GM21786 (cell line): ENCODE measurements at regions not wholly inside any gene's neighbourhood (a gene's known extent, or its start where the extent isn't known, plus 50 kb on each side); places are given as distances from the start of the nearest gene placed in this dataset.
"Not testable (repeated sequence)": the region's sequence is repeated elsewhere in the genome, so short reads cannot be mapped to it uniquely, and the experiment has no call there.

Experiments used
- ATAC-seq: cut with Tn5 transposase; IDR thresholded peaks from one replicate; pipeline ENCODE4 v1.9.1; 2021; ENCODE audit not compliant: unreplicated experiment

- ATAC-seq = no peak
These were observed 303.1 kb upstream of the CHORDC1 start for GRCh38 chr11:90525962-90526361.

GRCh38 chr11:90512846-90513245 is 290.0 kb upstream of the CHORDC1 start:
- ATAC-seq = peak; percentile 66

- no peak for ATAC-seq
These were observed 288.0 kb upstream of the CHORDC1 start for GRCh38 chr11:90510839-90511238.

GRCh38 chr11:90500922-90501568 is 278.2 kb upstream of the CHORDC1 start:
- no peak for ATAC-seq

GRCh38 chr11:90496722-90497121 is 273.9 kb upstream of the CHORDC1 start:
- ATAC-seq = no peak

GRCh38 chr11:90493379-90493778 is 270.5 kb upstream of the CHORDC1 start:
- ATAC-seq = no peak

GRCh38 chr11:90491466-90491865 is 268.6 kb upstream of the CHORDC1 start:
- ATAC-seq = no peak

GRCh38 chr11:90476442-90477007 is 253.7 kb upstream of the CHORDC1 start:
- peak; percentile 67 for ATAC-seq

GRCh38 chr11:90468923-90469322 is 246.1 kb upstream of the CHORDC1 start:
- no peak for ATAC-seq

GRCh38 chr11:90465553-90465952 is 242.7 kb upstream of the CHORDC1 start:
- no peak for ATAC-seq

GRCh38 chr11:90455347-90455920 is 232.6 kb upstream of the CHORDC1 start:
- not testable (repeated sequence) for ATAC-seq

GRCh38 chr11:90453525-90453924 is 230.7 kb upstream of the CHORDC1 start:
- ATAC-seq = no peak

- ATAC-seq = no peak
These were observed 226.8 kb upstream of the CHORDC1 start for GRCh38 chr11:90449606-90450005.

GRCh38 chr11:90448256-90448655 is 225.4 kb upstream of the CHORDC1 start:
- ATAC-seq = no peak

- no peak for ATAC-seq
These were observed 224.8 kb upstream of the CHORDC1 start for GRCh38 chr11:90447618-90448017.

GRCh38 chr11:90446207-90446606 is 223.4 kb upstream of the CHORDC1 start:
- ATAC-seq = no peak

- no peak for ATAC-seq
These were observed 215.2 kb upstream of the CHORDC1 start for GRCh38 chr11:90438069-90438468.

GRCh38 chr11:90434858-90435257 is 212.0 kb upstream of the CHORDC1 start:
- no peak for ATAC-seq

GRCh38 chr11:90428836-90429235 is 206.0 kb upstream of the CHORDC1 start:
- ATAC-seq = no peak

- ATAC-seq = no peak
These were observed 203.6 kb upstream of the CHORDC1 start for GRCh38 chr11:90426442-90426841.

GRCh38 chr11:90423378-90423777 is 200.5 kb upstream of the CHORDC1 start:
- no peak for ATAC-seq

GRCh38 chr11:90422787-90423186 is 199.9 kb upstream of the CHORDC1 start:
- ATAC-seq = not testable (repeated sequence)

- no peak for ATAC-seq
These were observed 191.4 kb upstream of the CHORDC1 start for GRCh38 chr11:90414221-90414620.
